GM23338 (cell line): ENCODE measurements at regions not wholly inside any gene's neighbourhood (a gene's known extent, or its start where the extent isn't known, plus 50 kb on each side); places are given as distances from the start of the nearest gene placed in this dataset.

ENCODE experiments used
- ATAC-seq: fragments of 200-7000 bp; cut with Tn5 transposase; 3 replicates; pipeline ENCODE4 v1.9.1; 2020
- DNase-seq: peaks from one replicate; pipeline ENCODE4 v3.0.0-alpha.2; 2015; ENCODE audit warnings: low spot score
- H2AFZ ChIP-seq: fragments of 200-600 bp; sonication (generic); 2 replicates; pipeline ENCODE4 v1.8.0; 2016; ENCODE audit warnings: antibody characterized with exemption, mild to moderate bottlenecking, moderate library complexity
- H3F3A ChIP-seq: fragments of 200-600 bp; sonication (generic); replicated peaks from 2 replicates; pipeline ENCODE4 v1.8.0; 2017; ENCODE audit warnings: antibody characterized with exemption, mixed run types, low read depth
- H3K27ac ChIP-seq: fragments of 200-600 bp; sonication (generic); 2 replicates; pipeline ENCODE4 v1.6.1; 2016; ENCODE audit warnings: low read depth
- H3K27me3 ChIP-seq: fragments of 200-600 bp; sonication (generic); 2 replicates; pipeline ENCODE4 v1.8.0; 2016; ENCODE audit warnings: mild to moderate bottlenecking, mixed run types, moderate library complexity; ENCODE audit not compliant: insufficient read depth
- H3K36me3 ChIP-seq: fragments of 200-600 bp; sonication (generic); 2 replicates; pipeline ENCODE4 v1.8.0; 2016; ENCODE audit warnings: mild to moderate bottlenecking; ENCODE audit not compliant: insufficient read depth
- H3K4me1 ChIP-seq: fragments of 200-600 bp; sonication (generic); 2 replicates; pipeline ENCODE4 v1.8.0; 2016; ENCODE audit warnings: mild to moderate bottlenecking, moderate library complexity; ENCODE audit not compliant: insufficient read depth
- H3K4me2 ChIP-seq: fragments of 200-600 bp; sonication (generic); 2 replicates; pipeline ENCODE4 v1.7.1; 2017; ENCODE audit warnings: mixed run types
- H3K4me3 ChIP-seq: fragments of 200-600 bp; sonication (generic); 2 replicates; pipeline ENCODE4 v1.6.1; 2016; ENCODE audit warnings: mixed run types
- H3K79me2 ChIP-seq: fragments of 200-600 bp; sonication (generic); replicated peaks from 2 replicates; pipeline ENCODE4 v1.8.0; 2017; ENCODE audit warnings: mild to moderate bottlenecking; ENCODE audit not compliant: insufficient read depth
- H3K9me2 ChIP-seq: fragments of 200-600 bp; sonication (generic); 2 replicates; pipeline ENCODE4 v1.8.0; 2017; ENCODE audit not compliant: insufficient read depth
- H4K20me1 ChIP-seq: fragments of 200-600 bp; sonication (generic); replicated peaks from 2 replicates; pipeline ENCODE4 v1.8.0; 2017; ENCODE audit warnings: mild to moderate bottlenecking; ENCODE audit not compliant: insufficient read depth
- H3K27ac Mint-ChIP-seq: 2 replicates; pipeline ENCODE4 v1.8.0; 2020; ENCODE audit warnings: inconsistent platforms, mild to moderate bottlenecking, moderate library complexity, mixed read lengths
- H3K27me3 Mint-ChIP-seq: 3 replicates; pipeline ENCODE4 v1.8.0; 2022; ENCODE audit warnings: low read depth, mild to moderate bottlenecking, moderate library complexity, mixed read lengths, inconsistent platforms; ENCODE audit not compliant: insufficient read depth, poor library complexity
- H3K36me3 Mint-ChIP-seq: 3 replicates; pipeline ENCODE4 v1.8.0; 2021; ENCODE audit warnings: low read depth, mild to moderate bottlenecking, inconsistent platforms, moderate library complexity, mixed read lengths
- H3K4me1 Mint-ChIP-seq: 3 replicates; pipeline ENCODE4 v1.8.0; 2020; ENCODE audit warnings: mild to moderate bottlenecking, inconsistent platforms, mixed read lengths
- H3K4me3 Mint-ChIP-seq: 3 replicates; pipeline ENCODE4 v1.8.0; 2021; ENCODE audit warnings: moderate library complexity, mild to moderate bottlenecking, inconsistent platforms, mixed read lengths
- H3K9me3 Mint-ChIP-seq: 3 replicates; pipeline ENCODE4 v1.8.0; 2020; ENCODE audit warnings: moderate library complexity, mild to moderate bottlenecking, inconsistent platforms, mixed read lengths
- CREB1 ChIP-seq: fragments of 250-450 bp; sonication (Bioruptor Pico); IDR thresholded peaks from 2 replicates; pipeline ENCODE4 v1.5.0; 2020; ENCODE audit warnings: low read depth, mild to moderate bottlenecking, moderate library complexity
- ETS1 ChIP-seq: IDR thresholded peaks from 2 replicates; pipeline ENCODE4 v1.6.1; 2016; ENCODE audit warnings: antibody characterized with exemption
- EZH2 ChIP-seq: fragments of 200-600 bp; sonication (generic); IDR thresholded peaks from one replicate; pipeline ENCODE4 v1.8.0; 2017; ENCODE audit warnings: antibody characterized with exemption, mild to moderate bottlenecking, low read depth; ENCODE audit not compliant: unreplicated experiment
- EZH2phosphoT487 ChIP-seq: fragments of 200-600 bp; sonication (generic); IDR thresholded peaks from one replicate; pipeline ENCODE4 v1.8.1; 2018; ENCODE audit warnings: antibody characterized with exemption; ENCODE audit not compliant: unreplicated experiment
- JUNB ChIP-seq: IDR thresholded peaks from one replicate; pipeline ENCODE4 v1.6.1; 2016; ENCODE audit warnings: antibody characterized with exemption; ENCODE audit not compliant: unreplicated experiment
- NANOG ChIP-seq: IDR thresholded peaks from 2 replicates; pipeline ENCODE4 v1.6.1; 2016; ENCODE audit warnings: antibody characterized with exemption, borderline replicate concordance
- POLR2AphosphoS5 ChIP-seq: IDR thresholded peaks from 2 replicates; pipeline ENCODE4 v1.6.1; 2016; ENCODE audit warnings: antibody characterized with exemption, low read depth
- STAT1 ChIP-seq: IDR thresholded peaks from one replicate; pipeline ENCODE4 v1.6.1; 2016; ENCODE audit warnings: antibody characterized with exemption; ENCODE audit not compliant: unreplicated experiment
- ZNF114 ChIP-seq: fragments of 250-450 bp; sonication (Bioruptor Pico); IDR thresholded peaks from 2 replicates; pipeline ENCODE4 v1.5.0; 2020; ENCODE audit warnings: mild to moderate bottlenecking, moderate library complexity
- ZNF331 ChIP-seq: fragments of 250-450 bp; sonication (Bioruptor Pico); IDR thresholded peaks from 2 replicates; pipeline ENCODE4 v1.5.0; 2020; ENCODE audit warnings: low read depth, mild to moderate bottlenecking, moderate library complexity
- ZNF462 ChIP-seq: fragments of 250-450 bp; sonication (Bioruptor Pico); IDR thresholded peaks from 2 replicates; pipeline ENCODE4 v1.5.0; 2020; ENCODE audit warnings: mild to moderate bottlenecking, moderate library complexity
- TF ChIP-seq, protein P1 (sequence below): IDR thresholded peaks from one replicate; pipeline ENCODE4 v1.6.1; 2018; ENCODE audit warnings: antibody characterized with exemption; ENCODE audit not compliant: unreplicated experiment
- TF ChIP-seq, protein P2 (sequence below), 2 experiments: fragments of 200-600 bp in 1 of 2; sonication (generic) in 1 of 2; conservative IDR thresholded peaks; 2 replicates each; pipeline versions ENCODE4 v1.5.1 to v1.6.1; 2016 to 2017; ENCODE audit warnings: antibody characterized with exemption in 2 of 2, low read depth in 2 of 2, mild to moderate bottlenecking in 2 of 2, moderate library complexity in 1 of 2

DNA sequence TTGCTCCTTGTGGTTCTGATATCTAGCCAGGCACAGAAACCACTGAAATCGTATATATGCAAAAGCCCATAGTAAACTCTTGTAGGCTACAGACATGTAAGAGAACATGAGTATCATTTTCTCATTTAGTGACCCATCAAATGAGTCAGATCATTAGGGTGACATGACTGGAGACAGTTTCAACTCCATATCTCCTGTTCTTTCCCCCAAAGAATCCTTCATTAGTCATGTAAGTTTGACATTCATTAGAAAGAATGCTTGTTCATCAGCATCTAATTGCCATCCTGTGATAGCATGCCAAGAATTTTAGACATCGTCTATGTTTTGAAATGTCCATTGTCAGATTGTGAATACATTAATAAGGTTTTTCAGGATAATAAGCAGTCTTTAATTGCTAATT is 264.9 kb upstream of the TPM1 start:
- Histone ChIP-seq H3K27me3 (no peaks in the 10 kb centered on the region), H3K9me2 (peaks cover 3% of the 10 kb centered on the region; the same call in 1 of the 2 replicates), H3K4me2 (no peak overlapping the region), H4K20me1 (no peaks in the 10 kb centered on the region), H3K4me3 (no peak overlapping the region), H3K36me3 (no peaks in the 10 kb centered on the region), H3K4me1 (peaks cover 7% of the 10 kb centered on the region), H3K79me2 (no peaks in the 10 kb centered on the region), H2AFZ (no peak overlapping the region), H3K27ac (no peak overlapping the region), H3F3A (no peaks in the 10 kb centered on the region)
- TF ChIP-seq EZH2 = no peak
- TF ChIP-seq POLR2AphosphoS5 = no peak
- TF ChIP-seq JUNB = no peak
- no peak for TF ChIP-seq ZNF462 (CRISPR knock-in tag)
- no peak for TF ChIP-seq NANOG
- TF ChIP-seq EZH2phosphoT487 = no peak
- TF ChIP-seq, protein P1, sequence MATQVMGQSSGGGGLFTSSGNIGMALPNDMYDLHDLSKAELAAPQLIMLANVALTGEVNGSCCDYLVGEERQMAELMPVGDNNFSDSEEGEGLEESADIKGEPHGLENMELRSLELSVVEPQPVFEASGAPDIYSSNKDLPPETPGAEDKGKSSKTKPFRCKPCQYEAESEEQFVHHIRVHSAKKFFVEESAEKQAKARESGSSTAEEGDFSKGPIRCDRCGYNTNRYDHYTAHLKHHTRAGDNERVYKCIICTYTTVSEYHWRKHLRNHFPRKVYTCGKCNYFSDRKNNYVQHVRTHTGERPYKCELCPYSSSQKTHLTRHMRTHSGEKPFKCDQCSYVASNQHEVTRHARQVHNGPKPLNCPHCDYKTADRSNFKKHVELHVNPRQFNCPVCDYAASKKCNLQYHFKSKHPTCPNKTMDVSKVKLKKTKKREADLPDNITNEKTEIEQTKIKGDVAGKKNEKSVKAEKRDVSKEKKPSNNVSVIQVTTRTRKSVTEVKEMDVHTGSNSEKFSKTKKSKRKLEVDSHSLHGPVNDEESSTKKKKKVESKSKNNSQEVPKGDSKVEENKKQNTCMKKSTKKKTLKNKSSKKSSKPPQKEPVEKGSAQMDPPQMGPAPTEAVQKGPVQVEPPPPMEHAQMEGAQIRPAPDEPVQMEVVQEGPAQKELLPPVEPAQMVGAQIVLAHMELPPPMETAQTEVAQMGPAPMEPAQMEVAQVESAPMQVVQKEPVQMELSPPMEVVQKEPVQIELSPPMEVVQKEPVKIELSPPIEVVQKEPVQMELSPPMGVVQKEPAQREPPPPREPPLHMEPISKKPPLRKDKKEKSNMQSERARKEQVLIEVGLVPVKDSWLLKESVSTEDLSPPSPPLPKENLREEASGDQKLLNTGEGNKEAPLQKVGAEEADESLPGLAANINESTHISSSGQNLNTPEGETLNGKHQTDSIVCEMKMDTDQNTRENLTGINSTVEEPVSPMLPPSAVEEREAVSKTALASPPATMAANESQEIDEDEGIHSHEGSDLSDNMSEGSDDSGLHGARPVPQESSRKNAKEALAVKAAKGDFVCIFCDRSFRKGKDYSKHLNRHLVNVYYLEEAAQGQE = no peak
- TF ChIP-seq CREB1 (CRISPR knock-in tag) = no peak
- TF ChIP-seq ETS1 = no peak
- no peak for TF ChIP-seq ZNF331 (CRISPR knock-in tag)
- no peak for TF ChIP-seq ZNF114 (CRISPR knock-in tag)
- no peak for TF ChIP-seq STAT1
- TF ChIP-seq, protein P2, sequence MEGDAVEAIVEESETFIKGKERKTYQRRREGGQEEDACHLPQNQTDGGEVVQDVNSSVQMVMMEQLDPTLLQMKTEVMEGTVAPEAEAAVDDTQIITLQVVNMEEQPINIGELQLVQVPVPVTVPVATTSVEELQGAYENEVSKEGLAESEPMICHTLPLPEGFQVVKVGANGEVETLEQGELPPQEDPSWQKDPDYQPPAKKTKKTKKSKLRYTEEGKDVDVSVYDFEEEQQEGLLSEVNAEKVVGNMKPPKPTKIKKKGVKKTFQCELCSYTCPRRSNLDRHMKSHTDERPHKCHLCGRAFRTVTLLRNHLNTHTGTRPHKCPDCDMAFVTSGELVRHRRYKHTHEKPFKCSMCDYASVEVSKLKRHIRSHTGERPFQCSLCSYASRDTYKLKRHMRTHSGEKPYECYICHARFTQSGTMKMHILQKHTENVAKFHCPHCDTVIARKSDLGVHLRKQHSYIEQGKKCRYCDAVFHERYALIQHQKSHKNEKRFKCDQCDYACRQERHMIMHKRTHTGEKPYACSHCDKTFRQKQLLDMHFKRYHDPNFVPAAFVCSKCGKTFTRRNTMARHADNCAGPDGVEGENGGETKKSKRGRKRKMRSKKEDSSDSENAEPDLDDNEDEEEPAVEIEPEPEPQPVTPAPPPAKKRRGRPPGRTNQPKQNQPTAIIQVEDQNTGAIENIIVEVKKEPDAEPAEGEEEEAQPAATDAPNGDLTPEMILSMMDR (conservative IDR thresholded peaks at IDR 0.05; ENCODE audit: low read depth in 2 of 2) = no peak
- ATAC-seq = no peak
- H3K27me3 Mint-ChIP-seq = peaks cover 2% of the 10 kb centered on the region
- peaks cover 19% of the 10 kb centered on the region for H3K4me1 Mint-ChIP-seq
- no peak for DNase-seq
- no peak overlapping the region for H3K4me3 Mint-ChIP-seq
- peaks cover 12% of the 10 kb centered on the region; the same call in 2 of the 3 replicates for H3K36me3 Mint-ChIP-seq
- no peak overlapping the region for H3K27ac Mint-ChIP-seq
- no peaks in the 10 kb centered on the region; the same call in 2 of the 3 replicates for H3K9me3 Mint-ChIP-seq
